HepG2 (cell line): ENCODE measurements at regions not wholly inside any gene's neighbourhood (a gene's known extent, or its start where the extent isn't known, plus 50 kb on each side); places are given as distances from the start of the nearest gene placed in this dataset.
"Not testable (repeated sequence)": the region's sequence is repeated elsewhere in the genome, so short reads cannot be mapped to it uniquely, and the experiment has no call there.

Source experiments
- CCAR2 ChIP-seq: fragments of 200-400 bp; formaldehyde crosslinking; optimal IDR thresholded peaks from 2 replicates; pipeline ENCODE3; 2018; ENCODE audit warnings: low read depth, mild to moderate bottlenecking, low read length, moderate library complexity
- GTF3A ChIP-seq: sonication (generic); formaldehyde crosslinking; conservative IDR thresholded peaks from 2 replicates; pipeline ENCODE4 v1.4.0; 2020; ENCODE audit warnings: mild to moderate bottlenecking, missing genetic modification reagents
- IRX3 ChIP-seq: sonication (generic); formaldehyde crosslinking; IDR thresholded peaks from 2 replicates; pipeline ENCODE4 v1.8.1; 2023; ENCODE audit warnings: mild to moderate bottlenecking, low read depth, missing genetic modification reagents, borderline replicate concordance
- SETDB1 ChIP-seq: sonication (generic); formaldehyde crosslinking; IDR thresholded peaks from 2 replicates; pipeline ENCODE4 v1.5.1; 2020; ENCODE audit warnings: missing genetic modification reagents, mild to moderate bottlenecking, borderline replicate concordance
- TAF15 ChIP-seq: fragments of 200-400 bp; formaldehyde crosslinking; IDR thresholded peaks from one replicate; pipeline ENCODE4 v1.6.1; 2018; ENCODE audit warnings: mild to moderate bottlenecking, low read depth, low read length; ENCODE audit not compliant: poor library complexity, severe bottlenecking
- TFE3 ChIP-seq: IDR thresholded peaks from 2 replicates; pipeline ENCODE4 v1.6.1; 2016
- ZGPAT ChIP-seq: IDR thresholded peaks from 2 replicates; pipeline ENCODE4 v1.6.1; 2016; ENCODE audit warnings: mild to moderate bottlenecking
- TF ChIP-seq, protein P1 (sequence below): sonication (generic); formaldehyde crosslinking; IDR thresholded peaks from 2 replicates; pipeline ENCODE4 v1.5.0; 2020; ENCODE audit warnings: mild to moderate bottlenecking, missing genetic modification reagents, moderate library complexity
- TF ChIP-seq, protein P2 (sequence below): sonication (generic); formaldehyde crosslinking; IDR thresholded peaks from 2 replicates; pipeline ENCODE4 v1.4.0; 2020; ENCODE audit warnings: missing genetic modification reagents, borderline replicate concordance

- TF ChIP-seq ZGPAT; CCAR2; SETDB1; TFE3 (CRISPR knock-in tag); TAF15; IRX3; GTF3A (CRISPR knock-in tag): not testable (repeated sequence)
- TF ChIP-seq, protein P1, sequence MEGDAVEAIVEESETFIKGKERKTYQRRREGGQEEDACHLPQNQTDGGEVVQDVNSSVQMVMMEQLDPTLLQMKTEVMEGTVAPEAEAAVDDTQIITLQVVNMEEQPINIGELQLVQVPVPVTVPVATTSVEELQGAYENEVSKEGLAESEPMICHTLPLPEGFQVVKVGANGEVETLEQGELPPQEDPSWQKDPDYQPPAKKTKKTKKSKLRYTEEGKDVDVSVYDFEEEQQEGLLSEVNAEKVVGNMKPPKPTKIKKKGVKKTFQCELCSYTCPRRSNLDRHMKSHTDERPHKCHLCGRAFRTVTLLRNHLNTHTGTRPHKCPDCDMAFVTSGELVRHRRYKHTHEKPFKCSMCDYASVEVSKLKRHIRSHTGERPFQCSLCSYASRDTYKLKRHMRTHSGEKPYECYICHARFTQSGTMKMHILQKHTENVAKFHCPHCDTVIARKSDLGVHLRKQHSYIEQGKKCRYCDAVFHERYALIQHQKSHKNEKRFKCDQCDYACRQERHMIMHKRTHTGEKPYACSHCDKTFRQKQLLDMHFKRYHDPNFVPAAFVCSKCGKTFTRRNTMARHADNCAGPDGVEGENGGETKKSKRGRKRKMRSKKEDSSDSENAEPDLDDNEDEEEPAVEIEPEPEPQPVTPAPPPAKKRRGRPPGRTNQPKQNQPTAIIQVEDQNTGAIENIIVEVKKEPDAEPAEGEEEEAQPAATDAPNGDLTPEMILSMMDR (CRISPR knock-in tag): not testable (repeated sequence)
- TF ChIP-seq, protein P2, sequence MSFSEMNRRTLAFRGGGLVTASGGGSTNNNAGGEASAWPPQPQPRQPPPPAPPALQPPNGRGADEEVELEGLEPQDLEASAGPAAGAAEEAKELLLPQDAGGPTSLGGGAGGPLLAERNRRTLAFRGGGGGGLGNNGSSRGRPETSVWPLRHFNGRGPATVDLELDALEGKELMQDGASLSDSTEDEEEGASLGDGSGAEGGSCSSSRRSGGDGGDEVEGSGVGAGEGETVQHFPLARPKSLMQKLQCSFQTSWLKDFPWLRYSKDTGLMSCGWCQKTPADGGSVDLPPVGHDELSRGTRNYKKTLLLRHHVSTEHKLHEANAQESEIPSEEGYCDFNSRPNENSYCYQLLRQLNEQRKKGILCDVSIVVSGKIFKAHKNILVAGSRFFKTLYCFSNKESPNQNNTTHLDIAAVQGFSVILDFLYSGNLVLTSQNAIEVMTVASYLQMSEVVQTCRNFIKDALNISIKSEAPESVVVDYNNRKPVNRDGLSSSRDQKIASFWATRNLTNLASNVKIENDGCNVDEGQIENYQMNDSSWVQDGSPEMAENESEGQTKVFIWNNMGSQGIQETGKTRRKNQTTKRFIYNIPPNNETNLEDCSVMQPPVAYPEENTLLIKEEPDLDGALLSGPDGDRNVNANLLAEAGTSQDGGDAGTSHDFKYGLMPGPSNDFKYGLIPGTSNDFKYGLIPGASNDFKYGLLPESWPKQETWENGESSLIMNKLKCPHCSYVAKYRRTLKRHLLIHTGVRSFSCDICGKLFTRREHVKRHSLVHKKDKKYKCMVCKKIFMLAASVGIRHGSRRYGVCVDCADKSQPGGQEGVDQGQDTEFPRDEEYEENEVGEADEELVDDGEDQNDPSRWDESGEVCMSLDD (CRISPR knock-in tag): not testable (repeated sequence)
Observed at GRCh38 chr6:159407211-159407780, 238.1 kb downstream of the FNDC1 start.
